A673 (cell line): ENCODE measurements at regions not wholly inside any gene's neighbourhood (a gene's known extent, or its start where the extent isn't known, plus 50 kb on each side); places are given as distances from the start of the nearest gene placed in this dataset.

Source experiments
- BruUV-seq: library from RNA; stranded (reverse); fragments of 400-500 nt; replicated peaks from 2 replicates; lab custom pipeline; 2021; lab: Mats Ljungman, UMichigan
- CTCF ChIA-PET: fragments of 300-600 bp; sonication (Branson Sonifier 250); formaldehyde crosslinking; loops from one replicate; lab custom pipeline; 2022; ENCODE audit warnings: antibody characterized with exemption; lab: Charles Lee
- POLR2A ChIA-PET: fragments of 300-600 bp; sonication (Branson Sonifier 250); formaldehyde crosslinking; loops from one replicate; lab custom pipeline; 2022; ENCODE audit warnings: antibody characterized with exemption; ENCODE audit not compliant: low non-redundant PET; lab: Charles Lee
- DNase-seq: peaks from one replicate; pipeline ENCODE4 v3.0.0-alpha.2; 2015; ENCODE audit warnings: low spot score
- H3K27ac ChIP-seq: fragments of 200-600 bp; sonication (generic); 2 replicates; pipeline ENCODE4 v1.5.1; 2016; ENCODE audit warnings: mixed run types, low read depth, mild to moderate bottlenecking, mixed read lengths, antibody characterized with exemption, low read length; ENCODE audit not compliant: poor library complexity, severe bottlenecking
- H3K27me3 ChIP-seq: fragments of 200-600 bp; sonication (generic); replicated peaks from 2 replicates; pipeline ENCODE4 v1.6.1; 2017; ENCODE audit warnings: mixed run types, low read depth, mild to moderate bottlenecking, mixed read lengths, antibody characterized with exemption, low read length; ENCODE audit not compliant: insufficient read depth, poor library complexity
- H3K36me3 ChIP-seq: fragments of 200-600 bp; sonication (generic); 2 replicates; pipeline ENCODE4 v1.6.1; 2016; ENCODE audit warnings: mixed run types, mild to moderate bottlenecking, mixed read lengths, antibody characterized with exemption, low read length; ENCODE audit not compliant: insufficient read depth, poor library complexity, severe bottlenecking
- H3K4me1 ChIP-seq: fragments of 200-600 bp; sonication (generic); 2 replicates; pipeline ENCODE4 v1.6.1; 2017; ENCODE audit warnings: mixed run types, mild to moderate bottlenecking, mixed read lengths, antibody characterized with exemption, low read length; ENCODE audit not compliant: insufficient read depth, poor library complexity, severe bottlenecking
- H3K4me3 ChIP-seq: fragments of 200-600 bp; sonication (generic); 2 replicates; pipeline ENCODE4 v1.5.1; 2016; ENCODE audit warnings: low read depth, mixed run types, mild to moderate bottlenecking, mixed read lengths, low read length; ENCODE audit not compliant: poor library complexity, severe bottlenecking
- H3K9me3 ChIP-seq: fragments of 200-600 bp; sonication (generic); 2 replicates; pipeline ENCODE4 v1.6.1; 2016; ENCODE audit warnings: mixed run types, low read depth, mild to moderate bottlenecking, mixed read lengths, antibody characterized with exemption, low read length; ENCODE audit not compliant: poor library complexity, severe bottlenecking
- CTCF ChIP-seq: fragments of 300-800, 200-600 bp; sonication (generic); conservative IDR thresholded peaks from 2 replicates; pipeline ENCODE4 v1.5.1; 2017; ENCODE audit warnings: low read depth, mild to moderate bottlenecking, antibody characterized with exemption, low read length, moderate library complexity, mixed read lengths
- EZH2 ChIP-seq: fragments of 200-600 bp; sonication (generic); IDR thresholded peaks from 2 replicates; pipeline ENCODE4 v1.6.1; 2017; ENCODE audit warnings: borderline replicate concordance, low read depth, mild to moderate bottlenecking, mixed read lengths, antibody characterized with exemption, low read length; ENCODE audit not compliant: poor library complexity, severe bottlenecking
- intact Hi-C: fragments of 100-400 bp; cut with micrococcal nuclease; formaldehyde crosslinking; loops from one replicate; pipeline ENCODE4 v1.10.0; 2022; ENCODE audit not compliant: unreplicated experiment

- Histone ChIP-seq H3K36me3 (no peaks in the 10 kb centered on the region), H3K4me1 (peaks cover 33% of the 10 kb centered on the region), H3K27ac (no peak overlapping the region), H3K27me3 (no peaks in the 10 kb centered on the region), H3K9me3 (no peaks in the 10 kb centered on the region), H3K4me3 (no peak overlapping the region)
- TF ChIP-seq CTCF (peak; percentile 66), EZH2 (no peak)
- ChIA-PET CTCF (interaction anchor here (1.7 to 2.4 kb wide), 3 partner anchors 61 to 826 kb away, joined by 5 to 26 read pairs (median 7); no protein-coding TSS in a partner anchor), POLR2A (no interaction called here)
- intact Hi-C loops, result loop anchor here (2.0 to 10.0 kb wide), 7 partner anchors 162 to 888 kb away; no protein-coding TSS in a partner anchor
- BruUV-seq, result no TSS peak
- peak; percentile 77 for DNase-seq
Observed at GRCh38 chr14:56490379-56490778, 89.2 kb upstream of the TMEM260 start.

- no peaks in the 10 kb centered on the region for H3K36me3 ChIP-seq
- BruUV-seq, result no TSS peak
- H3K4me1 ChIP-seq, result peaks cover 33% of the 10 kb centered on the region
- peak; percentile 90 for DNase-seq
- TF ChIP-seq CTCF (peak; percentile 85), EZH2 (no peak)
- H3K27me3 ChIP-seq, result no peaks in the 10 kb centered on the region
- H3K27ac ChIP-seq, result no peak overlapping the region
- H3K9me3 ChIP-seq, result no peaks in the 10 kb centered on the region
- no peak overlapping the region for H3K4me3 ChIP-seq
- POLR2A ChIA-PET, result no interaction called here
- intact Hi-C loops, result loop anchor here (1.0 to 10.0 kb wide), 8 partner anchors 61 to 887 kb away; no protein-coding TSS in a partner anchor
- CTCF ChIA-PET, result interaction anchor here (0.5 to 2.4 kb wide), 6 partner anchors 60 to 825 kb away, joined by 3 to 26 read pairs (median 4); no protein-coding TSS in a partner anchor
Observed at GRCh38 chr14:56491299-56492285, 88.0 kb upstream of the TMEM260 start.

- no peak for DNase-seq
- no peak for TF ChIP-seq CTCF
- TF ChIP-seq EZH2, result no peak
- intact Hi-C loops, result loop anchor here (1.0 to 10.0 kb wide), 5 partner anchors 158 to 823 kb away; no protein-coding TSS in a partner anchor
- Histone ChIP-seq H3K4me3 (no peak overlapping the region), H3K27ac (no peak overlapping the region), H3K9me3 (no peaks in the 10 kb centered on the region), H3K27me3 (no peaks in the 10 kb centered on the region), H3K4me1 (peaks cover 17% of the 10 kb centered on the region), H3K36me3 (no peaks in the 10 kb centered on the region)
- BruUV-seq, result no TSS peak
- ChIA-PET CTCF (no interaction called here), POLR2A (no interaction called here)
Observed at GRCh38 chr14:56494167-56494566, 85.4 kb upstream of the TMEM260 start.
